ENCODE measurements at regions not wholly inside any gene's neighbourhood (a gene's known extent, or its start where the extent isn't known, plus 50 kb on each side); places are given as distances from the start of the nearest gene placed in this dataset.

DNA sequence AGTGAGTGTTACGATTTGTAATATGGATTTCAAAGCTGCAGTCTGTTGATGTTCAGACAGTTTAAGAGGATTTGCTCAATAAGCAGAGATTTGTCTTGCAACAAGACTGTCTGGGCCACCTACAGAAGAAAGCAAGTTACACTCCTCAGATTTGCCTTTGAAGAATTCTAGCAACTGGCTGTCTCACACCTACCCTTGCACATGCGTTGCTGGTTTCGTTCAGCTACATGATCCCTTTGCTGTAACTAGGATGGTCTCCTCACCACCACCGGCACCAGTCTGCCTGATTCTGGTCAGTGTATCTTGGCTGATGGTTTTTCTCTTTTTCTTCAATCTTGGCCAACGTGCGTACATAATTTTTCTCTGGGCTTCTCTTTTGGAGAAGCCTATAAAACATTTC lies 172.7 kb upstream of the LCORL start:
- TF ChIP-seq, protein P1, sequence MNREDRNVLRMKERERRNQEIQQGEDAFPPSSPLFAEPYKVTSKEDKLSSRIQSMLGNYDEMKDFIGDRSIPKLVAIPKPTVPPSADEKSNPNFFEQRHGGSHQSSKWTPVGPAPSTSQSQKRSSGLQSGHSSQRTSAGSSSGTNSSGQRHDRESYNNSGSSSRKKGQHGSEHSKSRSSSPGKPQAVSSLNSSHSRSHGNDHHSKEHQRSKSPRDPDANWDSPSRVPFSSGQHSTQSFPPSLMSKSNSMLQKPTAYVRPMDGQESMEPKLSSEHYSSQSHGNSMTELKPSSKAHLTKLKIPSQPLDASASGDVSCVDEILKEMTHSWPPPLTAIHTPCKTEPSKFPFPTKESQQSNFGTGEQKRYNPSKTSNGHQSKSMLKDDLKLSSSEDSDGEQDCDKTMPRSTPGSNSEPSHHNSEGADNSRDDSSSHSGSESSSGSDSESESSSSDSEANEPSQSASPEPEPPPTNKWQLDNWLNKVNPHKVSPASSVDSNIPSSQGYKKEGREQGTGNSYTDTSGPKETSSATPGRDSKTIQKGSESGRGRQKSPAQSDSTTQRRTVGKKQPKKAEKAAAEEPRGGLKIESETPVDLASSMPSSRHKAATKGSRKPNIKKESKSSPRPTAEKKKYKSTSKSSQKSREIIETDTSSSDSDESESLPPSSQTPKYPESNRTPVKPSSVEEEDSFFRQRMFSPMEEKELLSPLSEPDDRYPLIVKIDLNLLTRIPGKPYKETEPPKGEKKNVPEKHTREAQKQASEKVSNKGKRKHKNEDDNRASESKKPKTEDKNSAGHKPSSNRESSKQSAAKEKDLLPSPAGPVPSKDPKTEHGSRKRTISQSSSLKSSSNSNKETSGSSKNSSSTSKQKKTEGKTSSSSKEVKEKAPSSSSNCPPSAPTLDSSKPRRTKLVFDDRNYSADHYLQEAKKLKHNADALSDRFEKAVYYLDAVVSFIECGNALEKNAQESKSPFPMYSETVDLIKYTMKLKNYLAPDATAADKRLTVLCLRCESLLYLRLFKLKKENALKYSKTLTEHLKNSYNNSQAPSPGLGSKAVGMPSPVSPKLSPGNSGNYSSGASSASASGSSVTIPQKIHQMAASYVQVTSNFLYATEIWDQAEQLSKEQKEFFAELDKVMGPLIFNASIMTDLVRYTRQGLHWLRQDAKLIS (CRISPR knock-in tag; IDR thresholded peaks at IDR 0.05) = no peak
- TF ChIP-seq, protein P2, sequence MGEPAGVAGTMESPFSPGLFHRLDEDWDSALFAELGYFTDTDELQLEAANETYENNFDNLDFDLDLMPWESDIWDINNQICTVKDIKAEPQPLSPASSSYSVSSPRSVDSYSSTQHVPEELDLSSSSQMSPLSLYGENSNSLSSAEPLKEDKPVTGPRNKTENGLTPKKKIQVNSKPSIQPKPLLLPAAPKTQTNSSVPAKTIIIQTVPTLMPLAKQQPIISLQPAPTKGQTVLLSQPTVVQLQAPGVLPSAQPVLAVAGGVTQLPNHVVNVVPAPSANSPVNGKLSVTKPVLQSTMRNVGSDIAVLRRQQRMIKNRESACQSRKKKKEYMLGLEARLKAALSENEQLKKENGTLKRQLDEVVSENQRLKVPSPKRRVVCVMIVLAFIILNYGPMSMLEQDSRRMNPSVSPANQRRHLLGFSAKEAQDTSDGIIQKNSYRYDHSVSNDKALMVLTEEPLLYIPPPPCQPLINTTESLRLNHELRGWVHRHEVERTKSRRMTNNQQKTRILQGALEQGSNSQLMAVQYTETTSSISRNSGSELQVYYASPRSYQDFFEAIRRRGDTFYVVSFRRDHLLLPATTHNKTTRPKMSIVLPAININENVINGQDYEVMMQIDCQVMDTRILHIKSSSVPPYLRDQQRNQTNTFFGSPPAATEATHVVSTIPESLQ (CRISPR knock-in tag; conservative IDR thresholded peaks at IDR 0.05) = no peak
- no peak for TF ChIP-seq SRF (IDR thresholded peaks at IDR 0.05; ENCODE audit: low read depth, low read length)
- TF ChIP-seq, protein P3, sequence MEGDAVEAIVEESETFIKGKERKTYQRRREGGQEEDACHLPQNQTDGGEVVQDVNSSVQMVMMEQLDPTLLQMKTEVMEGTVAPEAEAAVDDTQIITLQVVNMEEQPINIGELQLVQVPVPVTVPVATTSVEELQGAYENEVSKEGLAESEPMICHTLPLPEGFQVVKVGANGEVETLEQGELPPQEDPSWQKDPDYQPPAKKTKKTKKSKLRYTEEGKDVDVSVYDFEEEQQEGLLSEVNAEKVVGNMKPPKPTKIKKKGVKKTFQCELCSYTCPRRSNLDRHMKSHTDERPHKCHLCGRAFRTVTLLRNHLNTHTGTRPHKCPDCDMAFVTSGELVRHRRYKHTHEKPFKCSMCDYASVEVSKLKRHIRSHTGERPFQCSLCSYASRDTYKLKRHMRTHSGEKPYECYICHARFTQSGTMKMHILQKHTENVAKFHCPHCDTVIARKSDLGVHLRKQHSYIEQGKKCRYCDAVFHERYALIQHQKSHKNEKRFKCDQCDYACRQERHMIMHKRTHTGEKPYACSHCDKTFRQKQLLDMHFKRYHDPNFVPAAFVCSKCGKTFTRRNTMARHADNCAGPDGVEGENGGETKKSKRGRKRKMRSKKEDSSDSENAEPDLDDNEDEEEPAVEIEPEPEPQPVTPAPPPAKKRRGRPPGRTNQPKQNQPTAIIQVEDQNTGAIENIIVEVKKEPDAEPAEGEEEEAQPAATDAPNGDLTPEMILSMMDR (CRISPR knock-in tag; IDR thresholded peaks at IDR 0.05) = no peak
- TF ChIP-seq, protein P4, sequence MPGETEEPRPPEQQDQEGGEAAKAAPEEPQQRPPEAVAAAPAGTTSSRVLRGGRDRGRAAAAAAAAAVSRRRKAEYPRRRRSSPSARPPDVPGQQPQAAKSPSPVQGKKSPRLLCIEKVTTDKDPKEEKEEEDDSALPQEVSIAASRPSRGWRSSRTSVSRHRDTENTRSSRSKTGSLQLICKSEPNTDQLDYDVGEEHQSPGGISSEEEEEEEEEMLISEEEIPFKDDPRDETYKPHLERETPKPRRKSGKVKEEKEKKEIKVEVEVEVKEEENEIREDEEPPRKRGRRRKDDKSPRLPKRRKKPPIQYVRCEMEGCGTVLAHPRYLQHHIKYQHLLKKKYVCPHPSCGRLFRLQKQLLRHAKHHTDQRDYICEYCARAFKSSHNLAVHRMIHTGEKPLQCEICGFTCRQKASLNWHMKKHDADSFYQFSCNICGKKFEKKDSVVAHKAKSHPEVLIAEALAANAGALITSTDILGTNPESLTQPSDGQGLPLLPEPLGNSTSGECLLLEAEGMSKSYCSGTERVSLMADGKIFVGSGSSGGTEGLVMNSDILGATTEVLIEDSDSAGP (CRISPR knock-in tag; IDR thresholded peaks at IDR 0.05; ENCODE audit: borderline replicate concordance) = no peak
- no peak for TF ChIP-seq ZNF282 (IDR thresholded peaks at IDR 0.05; ENCODE audit: partially characterized antibody)

All from HepG2 (cell line).